WERI-Rb-1 (cell line): ENCODE measurements at regions not wholly inside any gene's neighbourhood (a gene's known extent, or its start where the extent isn't known, plus 50 kb on each side); places are given as distances from the start of the nearest gene placed in this dataset.
"Not testable (repeated sequence)": the region's sequence is repeated elsewhere in the genome, so short reads cannot be mapped to it uniquely, and the experiment has no call there.

Experiments
- DNase-seq: peaks from one replicate; pipeline ENCODE4 v3.0.0-alpha.2; 2020
- H3K27ac ChIP-seq: fragments of 250-450 bp; sonication (Bioruptor Pico); 2 replicates; pipeline ENCODE4 v1.5.1; 2020; ENCODE audit warnings: mild to moderate bottlenecking, moderate library complexity
- H3K27me3 ChIP-seq: fragments of 250-450 bp; sonication (Bioruptor Pico); 2 replicates; pipeline ENCODE4 v1.5.1; 2021; ENCODE audit warnings: mild to moderate bottlenecking, low read depth, moderate library complexity; ENCODE audit not compliant: insufficient read depth, severe bottlenecking
- H3K36me3 ChIP-seq: fragments of 250-450 bp; sonication (Bioruptor Pico); 2 replicates; pipeline ENCODE4 v1.5.1; 2020; ENCODE audit warnings: mild to moderate bottlenecking, moderate library complexity
- H3K4me3 ChIP-seq: 2 replicates; pipeline ENCODE4 v1.5.1; 2011; ENCODE audit warnings: low read depth, mild to moderate bottlenecking, control low read depth, low read length
- H3K9me3 ChIP-seq: fragments of 250-450 bp; sonication (Bioruptor Pico); 2 replicates; pipeline ENCODE4 v1.5.1; 2021; ENCODE audit warnings: mild to moderate bottlenecking, moderate library complexity; ENCODE audit not compliant: severe bottlenecking
- CTCF ChIP-seq: IDR thresholded peaks from 2 replicates; pipeline ENCODE4 v1.5.1; 2011; ENCODE audit warnings: low read depth, mild to moderate bottlenecking, control low read depth, inconsistent platforms, low read length

GRCh38 chr5:136816327-136816726 is 451.0 kb upstream of the TRPC7 start:
- H3K27me3 ChIP-seq, result no peaks in the 10 kb centered on the region
- no peak overlapping the region for H3K27ac ChIP-seq
- H3K4me3 ChIP-seq, result no peak overlapping the region
- DNase-seq, result no peak
- TF ChIP-seq CTCF, result no peak
- no peaks in the 10 kb centered on the region for H3K9me3 ChIP-seq
- H3K36me3 ChIP-seq, result no peaks in the 10 kb centered on the region

- Histone ChIP-seq H3K9me3 (no peaks in the 10 kb centered on the region), H3K27me3 (no peaks in the 10 kb centered on the region), H3K36me3 (no peaks in the 10 kb centered on the region), H3K4me3 (no peak overlapping the region), H3K27ac (no peak overlapping the region)
- no peak for TF ChIP-seq CTCF
- no peak for DNase-seq
These were observed 449.5 kb upstream of the TRPC7 start for GRCh38 chr5:136814619-136815378.

GRCh38 chr5:136812270-136812669 is 446.9 kb upstream of the TRPC7 start:
- not testable (repeated sequence) for DNase-seq, H3K9me3 ChIP-seq, H3K27ac ChIP-seq, H3K36me3 ChIP-seq, H3K27me3 ChIP-seq, H3K4me3 ChIP-seq

GRCh38 chr5:136811551-136811950 is 446.2 kb upstream of the TRPC7 start:
- DNase-seq, result no peak
- H3K27ac ChIP-seq, result no peak overlapping the region

GRCh38 chr5:136811086-136811485 is 445.7 kb upstream of the TRPC7 start:
- Histone ChIP-seq H3K9me3 (no peaks in the 10 kb centered on the region), H3K27ac (no peak overlapping the region), H3K27me3 (no peaks in the 10 kb centered on the region), H3K36me3 (no peaks in the 10 kb centered on the region), H3K4me3 (no peak overlapping the region)
- TF ChIP-seq CTCF, result no peak
- DNase-seq, result no peak

More at GRCh38 chr5:136811551-136811950, 446.2 kb upstream of the TRPC7 start:
- Histone ChIP-seq H3K27me3 (no peaks in the 10 kb centered on the region), H3K9me3 (no peaks in the 10 kb centered on the region), H3K4me3 (no peak overlapping the region), H3K36me3 (no peaks in the 10 kb centered on the region)
- no peak for TF ChIP-seq CTCF

- peak; percentile 16 for DNase-seq
- Histone ChIP-seq H3K27ac (no peak overlapping the region), H3K9me3 (no peaks in the 10 kb centered on the region), H3K36me3 (no peaks in the 10 kb centered on the region), H3K4me3 (no peak overlapping the region), H3K27me3 (no peaks in the 10 kb centered on the region)
- no peak for TF ChIP-seq CTCF
These were observed 445.0 kb upstream of the TRPC7 start for GRCh38 chr5:136810261-136810801.
